H1 (cell line): ENCODE measurements at regions not wholly inside any gene's neighbourhood (a gene's known extent, or its start where the extent isn't known, plus 50 kb on each side); places are given as distances from the start of the nearest gene placed in this dataset.

Experiments
- CTCF ChIA-PET: fragments of 300-600 bp; sonication (Branson Sonifier 250); formaldehyde crosslinking; loops from one replicate; lab custom pipeline; 2021; ENCODE audit not compliant: partially characterized antibody; lab: Charles Lee
- POLR2A ChIA-PET: fragments of 300-600 bp; sonication (Branson Sonifier 250); formaldehyde crosslinking; loops from one replicate; lab custom pipeline; 2021; ENCODE audit warnings: inconsistent platforms; ENCODE audit not compliant: partially characterized antibody; lab: Charles Lee
- DNase-seq, 2 experiments: peaks; one replicate each; pipeline versions ENCODE4 v3.0.0 to v3.0.0-alpha.2; 2010 to 2022; ENCODE audit warnings: low spot score in 2 of 2, low read depth in 1 of 2, mixed read lengths in 1 of 2
- FAIRE-seq: peaks from 2 replicates; lab custom pipeline; 2011; peaks lifted over from hg19 to GRCh38; lab: Jason Lieb, UNC
- H2AFZ ChIP-seq: 2 replicates; pipeline ENCODE4 v1.8.1; 2012; ENCODE audit warnings: low read length, inconsistent platforms
- H2AK5ac ChIP-seq: 2 replicates; pipeline ENCODE4 v1.6.1; 2013; ENCODE audit warnings: low read depth, low read length
- H2BK120ac ChIP-seq: replicated peaks from 2 replicates; pipeline ENCODE3; 2013; ENCODE audit warnings: low read depth, low read length, inconsistent platforms
- H2BK12ac ChIP-seq: 2 replicates; pipeline ENCODE4 v1.6.1; 2013; ENCODE audit warnings: low read depth, low read length
- H2BK15ac ChIP-seq: 2 replicates; pipeline ENCODE4 v1.6.1; 2013; ENCODE audit warnings: low read length
- H2BK20ac ChIP-seq: 2 replicates; pipeline ENCODE4 v1.6.1; 2013; ENCODE audit warnings: low read length
- H2BK5ac ChIP-seq: 2 replicates; pipeline ENCODE4 v1.6.1; 2013; ENCODE audit warnings: low read depth, low read length
- H3K14ac ChIP-seq: 2 replicates; pipeline ENCODE4 v1.6.1; 2013; ENCODE audit warnings: inconsistent platforms; ENCODE audit not compliant: insufficient read length
- H3K18ac ChIP-seq: 2 replicates; pipeline ENCODE4 v1.6.1; 2013; ENCODE audit warnings: low read length; ENCODE audit errors: extremely low read depth
- H3K23ac ChIP-seq: 2 replicates; pipeline ENCODE4 v1.6.1; 2013; ENCODE audit warnings: inconsistent platforms; ENCODE audit not compliant: insufficient read length
- H3K23me2 ChIP-seq: 2 replicates; pipeline ENCODE4 v1.6.1; 2013; ENCODE audit warnings: low read depth, low read length
- H3K27ac ChIP-seq: 2 replicates; pipeline ENCODE4 v1.6.1; 2011; ENCODE audit warnings: low read depth, low read length, inconsistent platforms
- H3K27me3 ChIP-seq, 4 experiments: replicated peaks in 1 of 4; 1 replicate in 1 of 4; 2 replicates in 3 of 4; pipeline versions ENCODE4 v1.6.1 to v1.8.1; 2011 to 2013; ENCODE audit warnings: low read length in 3 of 4, mild to moderate bottlenecking in 3 of 4, inconsistent platforms in 2 of 4, mixed read lengths in 2 of 4, moderate library complexity in 1 of 4; ENCODE audit not compliant: control insufficient read depth in 3 of 4, insufficient read depth in 3 of 4; ENCODE audit errors: extremely low read depth in 1 of 4
- H3K36me3 ChIP-seq, 4 experiments: 2 replicates each; pipeline versions ENCODE4 v1.6.1 to v1.8.1; 2011 to 2013; ENCODE audit warnings: mild to moderate bottlenecking in 4 of 4, low read length in 3 of 4, moderate library complexity in 2 of 4, control low read depth in 1 of 4, inconsistent platforms in 1 of 4; ENCODE audit not compliant: insufficient read depth in 4 of 4, control insufficient read depth in 2 of 4
- H3K4ac ChIP-seq: replicated peaks from 2 replicates; pipeline ENCODE3; 2013; ENCODE audit warnings: low read length, low read depth, mixed read lengths, inconsistent platforms; ENCODE audit not compliant: insufficient read length
- H3K4me1 ChIP-seq, 4 experiments: replicated peaks in 1 of 4; 1 replicate in 1 of 4; 2 replicates in 3 of 4; pipeline versions ENCODE4 v1.6.1 to v1.8.1; 2011 to 2013; ENCODE audit warnings: low read length in 3 of 4, inconsistent platforms in 2 of 4, mixed read lengths in 1 of 4; ENCODE audit not compliant: insufficient read depth in 4 of 4, control insufficient read depth in 3 of 4
- H3K4me2 ChIP-seq, 2 experiments: 2 replicates each; pipeline versions ENCODE4 v1.6.1 to v1.8.1; 2011 to 2013; ENCODE audit warnings: low read depth in 2 of 2, low read length in 2 of 2, control low read depth in 1 of 2, inconsistent platforms in 1 of 2, mild to moderate bottlenecking in 1 of 2; ENCODE audit not compliant: insufficient read depth in 1 of 2
- H3K4me3 ChIP-seq, 4 experiments: fragments of 200-600, 300-600 bp in 1 of 4; sonication (generic), shearing (Covaris generic), sonication (Bioruptor Twin) in 1 of 4; 2 replicates each; pipeline versions ENCODE4 v1.5.1 to v1.8.1; 2011 to 2016; ENCODE audit warnings: low read length in 4 of 4, low read depth in 3 of 4, control low read depth in 2 of 4, inconsistent platforms in 2 of 4, mild to moderate bottlenecking in 2 of 4, mixed read lengths in 1 of 4, moderate library complexity in 1 of 4; ENCODE audit not compliant: insufficient read depth in 2 of 4; ENCODE audit errors: extremely low read depth in 1 of 4
- H3K56ac ChIP-seq: replicated peaks from 2 replicates; pipeline ENCODE3; 2013; ENCODE audit warnings: low read depth, mild to moderate bottlenecking, mixed read lengths, low read length, inconsistent platforms; ENCODE audit not compliant: insufficient read length
- H3K79me1 ChIP-seq: 2 replicates; pipeline ENCODE4 v1.6.1; 2013; ENCODE audit warnings: low read depth, low read length, control low read depth
- H3K79me2 ChIP-seq, 2 experiments: 2 replicates each; pipeline versions ENCODE4 v1.6.1 to v1.8.1; 2012 to 2013; ENCODE audit warnings: low read length in 2 of 2, mild to moderate bottlenecking in 2 of 2, inconsistent platforms in 1 of 2; ENCODE audit not compliant: insufficient read depth in 2 of 2, control insufficient read depth in 1 of 2
- H3K9ac ChIP-seq, 4 experiments: replicated peaks in 1 of 4; 1 replicate in 1 of 4; 2 replicates in 3 of 4; pipeline versions ENCODE4 v1.6.1 to v1.8.1; 2011 to 2013; ENCODE audit warnings: low read depth in 3 of 4, low read length in 3 of 4, control low read depth in 2 of 4, mild to moderate bottlenecking in 2 of 4, moderate library complexity in 2 of 4, inconsistent platforms in 1 of 4; ENCODE audit errors: extremely low read depth in 1 of 4
- H3K9me3 ChIP-seq, 2 experiments: 2 replicates each; pipeline versions ENCODE4 v1.6.1 to v1.8.1; 2012 to 2013; ENCODE audit warnings: mild to moderate bottlenecking in 2 of 2, moderate library complexity in 2 of 2, control low read depth in 1 of 2, inconsistent platforms in 1 of 2, low read depth in 1 of 2, low read length in 1 of 2, mixed read lengths in 1 of 2; ENCODE audit not compliant: insufficient read depth in 2 of 2
- H4K20me1 ChIP-seq, 2 experiments: replicated peaks in 1 of 2; 2 replicates each; pipeline versions ENCODE3 to v1.8.1; 2011 to 2013; ENCODE audit warnings: inconsistent platforms in 2 of 2, low read length in 2 of 2, mild to moderate bottlenecking in 1 of 2; ENCODE audit not compliant: insufficient read depth in 2 of 2, control insufficient read depth in 1 of 2
- H4K5ac ChIP-seq: 2 replicates; pipeline ENCODE4 v1.6.1; 2013; ENCODE audit warnings: low read length, low read depth, mixed read lengths, inconsistent platforms; ENCODE audit not compliant: insufficient read length
- H4K8ac ChIP-seq: 2 replicates; pipeline ENCODE4 v1.8.0; 2013; ENCODE audit warnings: mild to moderate bottlenecking, moderate library complexity, low read length, inconsistent platforms; ENCODE audit not compliant: insufficient read depth; ENCODE audit errors: extremely low read depth
- H4K91ac ChIP-seq: replicated peaks from 2 replicates; pipeline ENCODE3; 2013; ENCODE audit warnings: low read length, mixed read lengths, inconsistent platforms; ENCODE audit not compliant: insufficient read length
- ASH2L ChIP-seq: fragments of 200-600, 300-600 bp; sonication (generic); IDR thresholded peaks from one replicate; pipeline ENCODE4 v1.7.1; 2017; ENCODE audit warnings: low read length
- CEBPB ChIP-seq: IDR thresholded peaks from 2 replicates; pipeline ENCODE4 v1.6.1; 2012; ENCODE audit warnings: low read depth, low read length
- EP300 ChIP-seq, 2 experiments: IDR thresholded peaks; 1 replicate in 1 of 2; 2 replicates in 1 of 2; pipeline ENCODE4 v1.6.1; 2011 to 2012; ENCODE audit warnings: low read depth in 2 of 2, low read length in 2 of 2, mild to moderate bottlenecking in 2 of 2, borderline replicate concordance in 1 of 2, inconsistent platforms in 1 of 2, moderate library complexity in 1 of 2
- HDAC2 ChIP-seq, 2 experiments: fragments of 300-600 bp in 1 of 2; sonication (generic) in 1 of 2; IDR thresholded peaks; 2 replicates each; pipeline ENCODE4 v1.6.1; 2011 to 2012; ENCODE audit warnings: low read depth in 2 of 2, low read length in 2 of 2, mild to moderate bottlenecking in 2 of 2, moderate library complexity in 2 of 2, borderline replicate concordance in 1 of 2, inconsistent platforms in 1 of 2
- JUND ChIP-seq: IDR thresholded peaks from 2 replicates; pipeline ENCODE4 v1.6.1; 2011; ENCODE audit warnings: mild to moderate bottlenecking, improper control_type of control experiment, low read length
- POU5F1 ChIP-seq: IDR thresholded peaks from 2 replicates; pipeline ENCODE4 v1.6.1; 2011; ENCODE audit warnings: low read depth, mild to moderate bottlenecking, low read length, moderate library complexity
- SUZ12 ChIP-seq: fragments of 200-600 bp; sonication (generic); IDR thresholded peaks from 2 replicates; pipeline ENCODE4 v1.6.1; 2012; ENCODE audit warnings: mild to moderate bottlenecking, inconsistent platforms, low read length, moderate library complexity, mixed read lengths
- TAF1 ChIP-seq: IDR thresholded peaks from 2 replicates; pipeline ENCODE4 v1.6.1; 2011; ENCODE audit warnings: mild to moderate bottlenecking, low read depth, low read length
- WGBS, 2 experiments: shearing (Covaris generic) in 1 of 2; methylation state at CpG; one replicate each; pipeline versions ENCODE4 v1.1.6 to v1.1.7; 2013 to 2015; ENCODE audit warnings: low lambda C conversion rate in 2 of 2, mixed read lengths in 2 of 2, inconsistent platforms in 1 of 2, low coverage in 1 of 2, missing lambda C conversion rate in 1 of 2; ENCODE audit not compliant: insufficient replicate concordance in 2 of 2, insufficient coverage in 1 of 2, insufficient read length in 1 of 2; ENCODE audit errors: extremely low coverage in 1 of 2, missing lambda C conversion rate in 1 of 2; 5-methylcytosine and 5-hydroxymethylcytosine counted together

GRCh38 chr20:48202334-48203113 is 417.2 kb upstream of the SULF2 start:
- H3K4ac ChIP-seq = no peak overlapping the region
- no peak overlapping the region for H2AK5ac ChIP-seq
- H3K23ac ChIP-seq = no peak overlapping the region
- no peaks in the 10 kb centered on the region for H3K36me3 ChIP-seq
- no peak for TF ChIP-seq POU5F1
- TF ChIP-seq ASH2L = no peak
- no peak for TF ChIP-seq CEBPB
- no peak for TF ChIP-seq SUZ12
- TF ChIP-seq EP300 (IDR thresholded peaks at IDR 0.05; ENCODE audit: borderline replicate concordance in 1 of 2, low read depth in 2 of 2, low read length in 2 of 2) = no peak
- no peak for TF ChIP-seq HDAC2 (IDR thresholded peaks at IDR 0.05; ENCODE audit: borderline replicate concordance in 1 of 2, low read depth in 2 of 2, low read length in 2 of 2)
- TF ChIP-seq JUND = no peak
- no peak for TF ChIP-seq TAF1
- no peaks in the 10 kb centered on the region for H3K79me2 ChIP-seq
- H2BK20ac ChIP-seq = no peak overlapping the region
- no peak overlapping the region for H3K27ac ChIP-seq
- ChIA-PET CTCF (interaction anchor here (0.6 kb wide), 1 partner anchor 84 kb away, joined by 4 read pairs; no protein-coding TSS in a partner anchor), POLR2A (no interaction called here)
- H2BK15ac ChIP-seq = no peak overlapping the region
- H2BK12ac ChIP-seq = no peak overlapping the region
- H3K27me3 ChIP-seq = no peaks in the 10 kb centered on the region
- 86% methylated on average over 12 of the region's 19 CpGs; no CpG with 5 or more reads in 1 of the 2 experiments for WGBS, 2 experiments
- H3K18ac ChIP-seq = no peak overlapping the region
- no peak overlapping the region for H2BK5ac ChIP-seq
- H3K14ac ChIP-seq = no peak overlapping the region
- H4K91ac ChIP-seq = no peak overlapping the region
- no peak overlapping the region for H4K8ac ChIP-seq
- no peaks in the 10 kb centered on the region for H4K20me1 ChIP-seq
- no peak overlapping the region for H3K4me3 ChIP-seq
- DNase-seq (no peak), FAIRE-seq (no peak)
- H3K79me1 ChIP-seq = no peaks in the 10 kb centered on the region
- H3K9me3 ChIP-seq = 0 out of 4 replicates have a peak, but pooled peaks cover 0 to 2% of the 10 kb centered on the region in 2 experiments
- H2AFZ ChIP-seq = no peak overlapping the region
- no peak overlapping the region for H2BK120ac ChIP-seq
- H3K4me1 ChIP-seq = peaks cover 0 to 3% (median 0%) of the 10 kb centered on the region in 4 experiments; a peak in 2 of 7 replicates
- no peak overlapping the region for H4K5ac ChIP-seq
- H3K9ac ChIP-seq = no peak overlapping the region
- H3K23me2 ChIP-seq = peaks cover 2% of the 10 kb centered on the region; the same call in 1 of the 2 replicates
- no peak overlapping the region for H3K56ac ChIP-seq
- no peak overlapping the region for H3K4me2 ChIP-seq
